ENCODE measurements at regions not wholly inside any gene's neighbourhood (a gene's known extent, or its start where the extent isn't known, plus 50 kb on each side); places are given as distances from the start of the nearest gene placed in this dataset.

DNA sequence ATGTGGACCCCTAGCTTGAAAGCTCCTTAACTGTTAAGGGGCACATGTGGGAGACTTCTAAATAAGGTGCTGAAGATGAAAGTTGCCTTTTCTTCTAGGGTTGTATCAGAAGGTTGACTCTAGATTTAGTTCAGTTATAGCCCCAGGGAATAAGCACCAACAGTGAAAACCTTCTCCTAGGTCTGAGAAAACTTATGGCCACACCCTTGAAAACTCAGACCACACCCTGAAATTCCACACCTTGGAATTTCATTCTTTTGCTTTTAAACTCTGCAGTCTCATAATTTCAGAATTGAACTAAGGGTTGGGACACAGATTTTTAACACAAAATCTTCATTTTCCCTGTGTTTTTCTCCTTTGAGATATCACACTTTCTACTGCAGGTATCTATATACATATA, 355.8 kb upstream of the IL12A start:
- TF ChIP-seq, protein P1, sequence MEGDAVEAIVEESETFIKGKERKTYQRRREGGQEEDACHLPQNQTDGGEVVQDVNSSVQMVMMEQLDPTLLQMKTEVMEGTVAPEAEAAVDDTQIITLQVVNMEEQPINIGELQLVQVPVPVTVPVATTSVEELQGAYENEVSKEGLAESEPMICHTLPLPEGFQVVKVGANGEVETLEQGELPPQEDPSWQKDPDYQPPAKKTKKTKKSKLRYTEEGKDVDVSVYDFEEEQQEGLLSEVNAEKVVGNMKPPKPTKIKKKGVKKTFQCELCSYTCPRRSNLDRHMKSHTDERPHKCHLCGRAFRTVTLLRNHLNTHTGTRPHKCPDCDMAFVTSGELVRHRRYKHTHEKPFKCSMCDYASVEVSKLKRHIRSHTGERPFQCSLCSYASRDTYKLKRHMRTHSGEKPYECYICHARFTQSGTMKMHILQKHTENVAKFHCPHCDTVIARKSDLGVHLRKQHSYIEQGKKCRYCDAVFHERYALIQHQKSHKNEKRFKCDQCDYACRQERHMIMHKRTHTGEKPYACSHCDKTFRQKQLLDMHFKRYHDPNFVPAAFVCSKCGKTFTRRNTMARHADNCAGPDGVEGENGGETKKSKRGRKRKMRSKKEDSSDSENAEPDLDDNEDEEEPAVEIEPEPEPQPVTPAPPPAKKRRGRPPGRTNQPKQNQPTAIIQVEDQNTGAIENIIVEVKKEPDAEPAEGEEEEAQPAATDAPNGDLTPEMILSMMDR (IDR thresholded peaks at IDR 0.05; ENCODE audit: insufficient read depth, low read length, missing control alignments): no peak
- POLR2A ChIA-PET: no interaction called here
- no peak overlapping the region for H3K4me3 ChIP-seq (ENCODE audit: low read depth, low read length)
- no peak for DNase-seq (ENCODE audit: low read depth, low spot score)
- CTCF ChIA-PET: interaction anchor here (1.3 kb wide), 1 partner anchor 172 kb away, joined by 4 read pairs; no protein-coding TSS in a partner anchor

- TF ChIP-seq, protein P1 (IDR thresholded peaks at IDR 0.05; ENCODE audit: insufficient read depth, low read length, missing control alignments): no peak
- POLR2A ChIA-PET: no interaction called here
- no peak for DNase-seq (ENCODE audit: low read depth, low spot score)
- CTCF ChIA-PET: interaction anchor here (1.1 to 4.2 kb wide), 2 partner anchors 10 to 372 kb away, joined by 4 to 37 read pairs; no protein-coding TSS in a partner anchor
- H3K4me3 ChIP-seq (ENCODE audit: low read depth, low read length): no peak overlapping the region
Measured at GRCh38 chr3:159634483-159634882, 354.2 kb upstream of the IL12A start.

DNA sequence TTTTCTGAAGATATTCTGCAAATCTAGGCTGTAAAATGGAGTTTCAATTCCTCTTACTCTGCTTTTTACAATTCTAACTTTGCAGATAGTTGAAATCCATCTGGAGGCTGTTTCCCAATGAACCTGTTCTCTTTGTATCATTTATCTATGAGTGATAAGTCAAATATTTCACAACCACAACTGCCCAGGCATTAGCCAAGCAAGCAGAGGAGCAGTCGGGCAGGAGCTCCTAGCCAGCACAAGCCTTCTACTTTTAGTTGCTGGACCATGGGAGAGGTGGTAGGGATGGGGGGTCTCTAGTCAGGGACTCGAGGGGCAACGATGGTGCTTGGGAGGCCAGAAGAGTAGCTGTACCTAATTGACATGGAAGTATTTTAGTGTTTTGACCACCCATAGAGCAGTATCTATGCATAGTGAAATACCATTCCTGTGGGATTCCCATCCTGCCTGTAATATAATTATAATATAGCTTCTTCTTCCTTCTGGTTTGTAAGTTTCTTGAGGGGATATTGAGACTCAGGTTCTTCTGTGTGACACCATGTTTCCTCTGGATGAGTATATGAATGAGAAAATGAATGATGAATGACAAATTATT, 353.5 kb upstream of the IL12A start:
- no peak overlapping the region for H3K4me3 ChIP-seq (ENCODE audit: low read depth, low read length)
- ChIA-PET CTCF (interaction anchor here (0.7 to 4.2 kb wide), 4 partner anchors 11 to 371 kb away, joined by 3 to 37 read pairs (median 7); no protein-coding TSS in a partner anchor), POLR2A (interaction anchor here (1.0 kb wide), 1 partner anchor 98 kb away, joined by 3 read pairs; no protein-coding TSS in a partner anchor)
- TF ChIP-seq, protein P1 (IDR thresholded peaks at IDR 0.05; ENCODE audit: insufficient read depth, low read length, missing control alignments): no peak
- no peak for DNase-seq (ENCODE audit: low read depth, low spot score)

DNA sequence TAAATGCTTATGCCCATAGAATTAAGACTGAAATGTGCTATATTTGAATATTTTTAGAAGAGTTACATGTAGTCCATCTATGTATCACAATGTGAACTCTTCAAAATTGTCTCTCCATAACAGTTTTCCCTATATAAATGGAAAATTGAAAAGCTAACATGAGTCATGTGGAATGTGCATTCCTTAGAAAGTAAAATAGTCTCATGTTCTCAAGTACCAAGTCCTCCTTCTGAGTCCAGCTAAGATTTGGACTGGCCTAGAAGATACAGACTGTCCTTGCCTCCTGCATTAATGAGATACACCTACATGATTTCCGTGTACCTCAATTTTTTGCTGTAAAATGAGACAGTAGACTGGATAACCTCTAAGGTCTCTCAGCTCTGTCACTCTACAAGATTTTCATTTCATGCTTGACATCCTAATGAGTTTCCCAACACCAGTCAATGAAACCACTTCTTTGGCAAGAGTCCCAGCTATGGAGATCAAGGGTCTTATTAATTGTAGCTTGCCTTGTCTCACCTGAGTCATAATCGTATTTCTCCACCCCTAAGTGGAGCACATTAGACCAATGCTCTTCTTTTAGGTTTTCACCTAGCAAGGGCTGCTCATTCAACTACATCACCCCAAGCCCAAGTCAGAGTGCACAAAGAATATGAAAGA, 350.6 kb upstream of the IL12A start:
- DNase-seq (ENCODE audit: low read depth, low spot score): no peak
- CTCF ChIA-PET: interaction anchor here (1.4 to 4.2 kb wide), 3 partner anchors 14 to 377 kb away, joined by 4 to 37 read pairs (median 4); no protein-coding TSS in a partner anchor
- no peak overlapping the region for H3K4me3 ChIP-seq (ENCODE audit: low read depth, low read length)
- TF ChIP-seq, protein P1 (IDR thresholded peaks at IDR 0.05; ENCODE audit: insufficient read depth, low read length, missing control alignments): no peak
- POLR2A ChIA-PET: interaction anchor here (0.6 to 1.8 kb wide), 2 partner anchors 95 to 126 kb away, joined by 3 to 7 read pairs; no protein-coding TSS in a partner anchor

GRCh38 chr3:159640225-159640624, 348.4 kb upstream of the IL12A start:
- no peak for DNase-seq (ENCODE audit: low read depth, low spot score)
- POLR2A ChIA-PET: no interaction called here
- TF ChIP-seq, protein P1 (IDR thresholded peaks at IDR 0.05; ENCODE audit: insufficient read depth, low read length, missing control alignments): no peak
- CTCF ChIA-PET: no interaction called here
- no peak overlapping the region for H3K4me3 ChIP-seq (ENCODE audit: low read depth, low read length)

- no peak for DNase-seq (ENCODE audit: low read depth, low spot score)
- POLR2A ChIA-PET: no interaction called here
- TF ChIP-seq, protein P1 (IDR thresholded peaks at IDR 0.05; ENCODE audit: insufficient read depth, low read length, missing control alignments): no peak
- H3K4me3 ChIP-seq (ENCODE audit: low read depth, low read length): no peak overlapping the region
- CTCF ChIA-PET: no interaction called here
Measured at GRCh38 chr3:159643406-159643805, 345.2 kb upstream of the IL12A start.

Measured in AG04449 (cell line).